PC-3 (cell line): ENCODE measurements at regions not wholly inside any gene's neighbourhood (a gene's known extent, or its start where the extent isn't known, plus 50 kb on each side); places are given as distances from the start of the nearest gene placed in this dataset.

Experiments
- EZH2 ChIP-seq: fragments of 300-600 bp; sonication (generic); IDR thresholded peaks from one replicate; pipeline ENCODE4 v1.6.1; 2017; ENCODE audit warnings: antibody characterized with exemption, mild to moderate bottlenecking, low read length; ENCODE audit not compliant: unreplicated experiment
- EZH2phosphoT487 ChIP-seq: fragments of 300-600 bp; sonication (generic); IDR thresholded peaks from 2 replicates; pipeline ENCODE4 v1.6.1; 2018; ENCODE audit warnings: mild to moderate bottlenecking, antibody characterized with exemption, low read length, borderline replicate concordance
- TF ChIP-seq, protein P1 (sequence below): fragments of 300-600 bp; sonication (generic); conservative IDR thresholded peaks from 2 replicates; pipeline ENCODE4 v1.5.1; 2017; ENCODE audit warnings: antibody characterized with exemption, low read depth, mild to moderate bottlenecking, low read length

DNA sequence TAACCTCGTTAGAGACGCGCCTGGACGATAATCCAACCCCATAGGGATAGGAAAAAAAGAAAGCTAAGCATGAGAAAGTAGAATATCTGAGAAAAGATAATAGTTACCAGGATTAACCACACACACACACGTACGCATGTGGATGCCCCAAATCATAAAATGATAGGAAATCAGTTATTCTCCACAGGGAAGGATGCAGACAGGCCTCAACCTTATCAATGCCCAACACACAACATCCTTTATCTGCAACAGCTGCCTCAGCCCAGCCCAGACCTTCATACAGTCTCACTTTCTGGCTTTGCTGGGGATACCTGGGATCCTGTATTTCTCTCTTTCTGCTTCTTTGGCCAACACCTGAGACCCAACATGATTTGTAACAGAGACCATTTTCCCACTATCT, 123.0 kb downstream of the NOC3L start:
- TF ChIP-seq EZH2phosphoT487 (no peak), EZH2 (no peak)
- TF ChIP-seq, protein P1, sequence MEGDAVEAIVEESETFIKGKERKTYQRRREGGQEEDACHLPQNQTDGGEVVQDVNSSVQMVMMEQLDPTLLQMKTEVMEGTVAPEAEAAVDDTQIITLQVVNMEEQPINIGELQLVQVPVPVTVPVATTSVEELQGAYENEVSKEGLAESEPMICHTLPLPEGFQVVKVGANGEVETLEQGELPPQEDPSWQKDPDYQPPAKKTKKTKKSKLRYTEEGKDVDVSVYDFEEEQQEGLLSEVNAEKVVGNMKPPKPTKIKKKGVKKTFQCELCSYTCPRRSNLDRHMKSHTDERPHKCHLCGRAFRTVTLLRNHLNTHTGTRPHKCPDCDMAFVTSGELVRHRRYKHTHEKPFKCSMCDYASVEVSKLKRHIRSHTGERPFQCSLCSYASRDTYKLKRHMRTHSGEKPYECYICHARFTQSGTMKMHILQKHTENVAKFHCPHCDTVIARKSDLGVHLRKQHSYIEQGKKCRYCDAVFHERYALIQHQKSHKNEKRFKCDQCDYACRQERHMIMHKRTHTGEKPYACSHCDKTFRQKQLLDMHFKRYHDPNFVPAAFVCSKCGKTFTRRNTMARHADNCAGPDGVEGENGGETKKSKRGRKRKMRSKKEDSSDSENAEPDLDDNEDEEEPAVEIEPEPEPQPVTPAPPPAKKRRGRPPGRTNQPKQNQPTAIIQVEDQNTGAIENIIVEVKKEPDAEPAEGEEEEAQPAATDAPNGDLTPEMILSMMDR = no peak
